ENCODE measurements at regions not wholly inside any gene's neighbourhood (a gene's known extent, or its start where the extent isn't known, plus 50 kb on each side); places are given as distances from the start of the nearest gene placed in this dataset.

- TF ChIP-seq YY1 (IDR thresholded peaks at IDR 0.05; ENCODE audit: low read depth) (no peak), RAD21 (IDR thresholded peaks at IDR 0.05; ENCODE audit: low read depth) (no peak), FOXM1 (IDR thresholded peaks at IDR 0.05; ENCODE audit: borderline replicate concordance, low read depth) (no peak), EP300 (IDR thresholded peaks at IDR 0.05; ENCODE audit: borderline replicate concordance) (no peak), REST (IDR thresholded peaks at IDR 0.05; ENCODE audit: low read depth) (peak; percentile 92), CEBPB (IDR thresholded peaks at IDR 0.05) (no peak), TEAD4 (IDR thresholded peaks at IDR 0.05) (no peak), EGR1 (IDR thresholded peaks at IDR 0.05) (no peak)
Measured at GRCh38 chr13:26867451-26868091, 107.0 kb upstream of the GPR12 start.
